GM12878 (cell line): ENCODE measurements at regions not wholly inside any gene's neighbourhood (a gene's known extent, or its start where the extent isn't known, plus 50 kb on each side); places are given as distances from the start of the nearest gene placed in this dataset.

Source experiments
- ASH2L ChIP-seq: fragments of 300-600, 200-600 bp; sonication (generic); IDR thresholded peaks from 2 replicates; pipeline ENCODE4 v1.6.1; 2017; ENCODE audit warnings: low read depth, mild to moderate bottlenecking, borderline replicate concordance
- CEBPB ChIP-seq, 2 experiments: fragments of 150-350 bp in 1 of 2; IDR thresholded peaks; 2 replicates each; pipeline ENCODE4 v1.6.1; 2012 to 2014; ENCODE audit warnings: low read depth in 2 of 2, low read length in 2 of 2, borderline replicate concordance in 1 of 2, inconsistent platforms in 1 of 2
- CHD1 ChIP-seq: IDR thresholded peaks from 2 replicates; pipeline ENCODE4 v1.6.1; 2012; ENCODE audit warnings: low read depth, low read length, improper control_type of control experiment
- CTCF ChIP-seq, 3 experiments: IDR thresholded peaks in 2 of 3; conservative IDR thresholded peaks in 1 of 3; 2 replicates each; pipeline ENCODE4 v1.5.1; 2011; ENCODE audit warnings: low read depth in 3 of 3, low read length in 3 of 3, mild to moderate bottlenecking in 3 of 3, control low read depth in 2 of 3, moderate library complexity in 2 of 3, inconsistent platforms in 1 of 3, mixed read lengths in 1 of 3; ENCODE audit not compliant: control insufficient read depth in 2 of 3, insufficient read depth in 1 of 3; ENCODE audit errors: extremely low read depth in 1 of 3
- GABPA ChIP-seq: IDR thresholded peaks from 2 replicates; pipeline ENCODE4 v1.6.1; 2014; ENCODE audit warnings: antibody characterized with exemption, low read depth, mild to moderate bottlenecking, inconsistent platforms
- KAT2A ChIP-seq: conservative IDR thresholded peaks from 2 replicates; pipeline ENCODE4 v1.6.1; 2011; ENCODE audit warnings: low read depth, low read length; ENCODE audit not compliant: control insufficient read depth
- MEF2A ChIP-seq: IDR thresholded peaks from 2 replicates; pipeline ENCODE4 v1.6.1; 2011; ENCODE audit warnings: low read depth, mild to moderate bottlenecking, low read length, moderate library complexity; ENCODE audit not compliant: insufficient read depth
- NRF1 ChIP-seq: conservative IDR thresholded peaks from 2 replicates; pipeline ENCODE4 v1.6.1; 2011; ENCODE audit warnings: mild to moderate bottlenecking, low read depth, low read length, improper control_type of control experiment
- POLR2A ChIP-seq: IDR thresholded peaks from 2 replicates; pipeline ENCODE4 v1.6.1; 2011; ENCODE audit warnings: low read depth, mild to moderate bottlenecking, low read length
- RCOR1 ChIP-seq: conservative IDR thresholded peaks from 2 replicates; pipeline ENCODE4 v1.6.1; 2012; ENCODE audit warnings: low read depth, low read length, improper control_type of control experiment
- ZNF274 ChIP-seq: IDR thresholded peaks from one replicate; pipeline ENCODE4 v1.8.0; 2011; ENCODE audit not compliant: insufficient read length, insufficient read depth

DNA sequence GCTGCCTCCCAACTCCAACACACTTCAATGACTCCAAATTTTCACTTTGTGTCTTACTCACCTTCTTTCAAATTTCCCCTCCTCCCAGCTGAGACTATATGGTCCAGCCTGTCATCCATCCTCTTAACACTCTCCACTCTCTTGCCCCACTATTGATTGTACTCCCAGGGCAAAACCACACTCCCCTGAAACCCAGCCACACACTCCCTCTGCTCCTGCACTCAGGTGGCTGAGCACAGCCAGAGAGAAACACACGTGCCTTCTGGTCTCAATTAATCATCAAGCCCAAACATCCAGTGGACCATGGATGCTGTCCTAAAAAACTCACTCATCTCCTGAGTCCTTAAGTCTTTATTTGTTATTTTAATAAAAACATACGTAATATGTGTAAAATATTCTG lies 1026.4 kb downstream of the KCNJ18 start:
- TF ChIP-seq POLR2A (no peak), NRF1 (no peak), CEBPB (IDR thresholded peaks at IDR 0.05; ENCODE audit: borderline replicate concordance in 1 of 2, low read depth in 2 of 2, low read length in 2 of 2) (no peak), ZNF274 (no peak), GABPA (no peak), CTCF (IDR thresholded peaks at IDR 0.05 in 2 of 3, conservative IDR thresholded peaks at IDR 0.05 in 1 of 3; ENCODE audit: control insufficient read depth in 2 of 3, extremely low read depth in 1 of 3, insufficient read depth in 1 of 3, low read depth in 3 of 3, low read length in 3 of 3) (no peak), ASH2L (no peak), MEF2A (no peak), CHD1 (no peak), RCOR1 (no peak), KAT2A (no peak)
